Stimulated activated CD4-positive, alpha-beta T cell treated with anti-CD3 and anti-CD28 coated beads, Interleukin-2, amount 100 ng/mL, for 24 hours (primary cell): ENCODE measurements at regions not wholly inside any gene's neighbourhood (a gene's known extent, or its start where the extent isn't known, plus 50 kb on each side); places are given as distances from the start of the nearest gene placed in this dataset.
A peak's percentile ranks its signal among the peaks of the same experiment; 100 is the strongest.
"Not testable (repeated sequence)": the region's sequence is repeated elsewhere in the genome, so short reads cannot be mapped to it uniquely, and the experiment has no call there.

Experiments
- DNase-seq, 2 donors: peaks; one replicate each; pipeline ENCODE4 v3.0.0-alpha.2; 2020

DNA sequence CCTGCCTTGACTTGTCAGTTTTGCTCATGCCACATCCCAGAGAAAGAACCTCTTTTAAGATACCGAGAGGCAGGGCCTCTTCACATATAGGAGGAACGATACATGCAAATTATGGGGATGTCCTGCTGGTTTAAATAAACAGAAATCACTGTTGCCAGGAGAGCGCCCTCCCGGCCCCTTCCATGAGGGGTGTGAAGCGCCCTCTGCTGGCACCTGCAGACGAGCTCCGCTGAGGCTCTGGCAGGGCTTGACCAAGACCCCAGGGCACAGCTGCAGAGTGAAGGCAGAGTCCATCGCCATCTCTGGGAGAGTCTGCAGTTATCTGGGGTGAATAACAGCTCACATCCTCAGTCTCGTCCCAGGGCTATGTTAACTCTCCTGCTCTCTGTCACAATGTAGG lies 468.8 kb downstream of the RPIA start:
- DNase-seq = not testable (repeated sequence)

DNA sequence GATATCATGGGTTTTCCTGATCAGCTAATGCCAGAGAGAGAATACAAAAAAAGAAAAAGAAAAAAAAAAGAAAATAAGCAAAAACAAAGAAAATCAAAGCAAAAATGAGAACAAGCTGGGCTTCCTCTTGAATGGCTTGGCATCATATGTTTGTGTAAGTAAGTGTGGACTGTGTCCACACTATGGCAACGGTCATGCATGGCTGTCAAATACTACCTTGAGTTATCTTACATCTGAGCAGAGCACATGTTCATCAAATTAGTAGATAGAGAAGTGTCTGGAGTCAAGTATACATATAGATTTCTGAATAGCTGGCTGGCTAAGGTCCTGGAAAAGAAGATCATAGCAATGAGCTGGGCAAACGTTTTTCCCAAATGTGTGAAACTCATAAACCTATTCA lies 470.2 kb downstream of the RPIA start:
- DNase-seq = not testable (repeated sequence)

GRCh38 chr2:89170506-89171173 lies 479.2 kb downstream of the RPIA start:
- DNase-seq = not testable (repeated sequence)

- not testable (repeated sequence) for DNase-seq
Measured at GRCh38 chr2:89171174-89171519, 479.7 kb downstream of the RPIA start.

GRCh38 chr2:89177004-89177403 lies 485.5 kb downstream of the RPIA start:
- DNase-seq = not testable (repeated sequence)

- not testable (repeated sequence) for DNase-seq
Measured at GRCh38 chr2:89182221-89182620, 490.7 kb downstream of the RPIA start.

- DNase-seq = not testable (repeated sequence)
Measured at GRCh38 chr2:89184746-89185145, 493.3 kb downstream of the RPIA start.

DNA sequence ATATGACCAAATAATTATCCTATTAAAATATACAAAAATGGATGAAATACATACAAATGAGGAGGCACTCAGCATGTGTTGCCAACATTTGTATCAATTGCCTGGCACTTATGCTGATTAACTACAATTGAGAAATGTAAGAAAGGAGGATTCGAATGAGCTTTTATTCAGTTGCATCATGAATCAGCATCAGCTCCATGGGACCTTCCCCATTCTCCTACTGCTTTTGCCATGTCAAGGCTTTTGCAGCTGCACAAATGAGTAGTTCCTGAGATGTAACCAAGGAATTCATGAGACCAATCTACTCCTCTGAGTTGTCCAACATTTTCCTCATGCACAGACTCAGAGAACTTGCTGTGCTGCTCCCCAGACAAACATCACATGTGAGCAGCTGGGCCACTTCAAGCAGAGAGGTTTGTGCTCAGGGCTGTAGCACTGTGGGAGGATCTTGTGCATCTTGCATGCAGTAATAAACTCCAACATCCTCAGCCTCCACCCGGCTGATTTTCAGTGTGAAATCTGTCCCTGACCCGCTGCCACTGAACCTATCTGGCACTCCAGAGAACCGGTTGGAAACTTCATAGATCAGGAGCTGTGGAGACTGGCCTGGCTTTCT lies 504.3 kb downstream of the RPIA start:
- not testable (repeated sequence) for DNase-seq

DNA sequence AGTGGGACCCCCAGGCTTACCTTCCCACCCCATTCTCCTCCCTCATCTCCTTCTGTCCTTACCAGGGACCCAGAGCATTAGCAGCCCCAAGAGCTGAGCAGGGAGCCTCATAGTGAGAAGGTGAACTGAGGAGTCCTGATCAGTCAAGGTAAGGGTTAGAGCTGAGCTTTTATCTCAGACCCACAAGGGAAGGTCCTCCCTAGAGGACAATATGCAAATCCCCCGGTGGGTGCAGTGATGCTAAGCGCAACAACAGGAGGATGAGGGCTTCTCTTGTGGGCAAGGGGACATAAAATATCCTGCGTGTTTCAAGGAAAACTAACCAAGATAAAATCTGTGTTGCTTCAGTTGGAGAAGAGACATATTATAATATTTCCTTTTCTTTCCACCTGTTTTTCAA lies 505.2 kb downstream of the RPIA start:
- not testable (repeated sequence) for DNase-seq

DNA sequence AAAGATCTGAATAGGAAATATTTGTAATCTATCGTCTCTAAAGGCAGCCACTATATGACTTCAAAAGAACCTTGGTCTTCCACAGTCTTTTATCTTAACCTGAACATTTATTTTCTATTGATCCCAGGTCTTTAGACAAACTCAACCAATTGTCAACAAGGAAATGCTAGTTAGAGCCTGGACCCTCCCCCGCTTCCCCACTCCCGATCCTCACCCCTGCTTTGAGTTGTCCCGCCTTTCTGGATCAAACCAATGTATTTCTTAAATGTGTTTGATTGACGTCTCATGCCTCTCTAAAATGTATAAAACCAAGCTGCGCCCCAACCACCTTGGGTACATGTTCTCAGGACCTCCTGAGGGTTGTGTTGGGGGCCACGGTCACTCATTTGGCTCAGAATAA lies 506.6 kb downstream of the RPIA start:
- DNase-seq = not testable (repeated sequence)

GRCh38 chr2:89199453-89200246 lies 508.2 kb downstream of the RPIA start:
- not testable (repeated sequence) for DNase-seq

GRCh38 chr2:89200247-89200527 lies 508.7 kb downstream of the RPIA start:
- not testable (repeated sequence) for DNase-seq

DNA sequence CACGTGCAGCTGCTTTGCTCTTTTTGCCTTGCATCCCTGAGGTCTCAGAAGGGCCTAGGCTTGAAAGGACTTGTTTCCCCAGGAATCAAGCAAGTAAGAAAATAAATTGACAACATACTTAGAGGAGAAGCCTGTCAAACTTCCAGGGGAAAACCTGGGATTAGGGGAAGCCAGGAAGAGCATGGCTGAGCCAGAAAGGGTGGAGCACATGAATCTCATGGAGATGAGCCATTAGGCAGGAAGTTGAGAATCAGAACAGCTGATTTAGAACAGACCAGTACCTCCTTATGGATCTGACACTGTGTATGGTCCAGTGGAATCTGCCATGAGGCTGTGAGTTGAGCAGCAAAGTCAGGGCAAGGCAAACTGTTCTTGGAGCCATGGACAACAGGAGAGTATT lies 511.0 kb downstream of the RPIA start:
- not testable (repeated sequence) for DNase-seq

DNA sequence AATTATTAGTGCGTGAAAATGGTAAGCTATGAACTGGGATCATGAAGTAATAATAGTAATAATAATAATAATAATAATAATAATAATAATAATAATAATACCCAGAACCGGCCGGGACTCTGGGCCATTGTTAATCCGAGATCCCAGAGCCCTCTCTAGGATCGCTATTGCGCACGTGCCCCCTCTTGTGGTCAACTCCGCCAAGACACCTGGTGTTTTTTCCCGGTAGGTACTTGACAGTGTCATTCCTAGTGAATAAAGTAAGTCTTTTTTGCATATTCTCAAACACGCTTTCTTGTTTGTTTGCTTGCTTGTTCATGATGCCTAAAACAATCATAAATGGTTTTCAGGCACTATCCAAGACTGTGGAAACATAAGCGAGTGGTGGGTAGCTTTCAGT lies 513.7 kb downstream of the RPIA start:
- peak; percentile 20 to 65 for DNase-seq

- not testable (repeated sequence) for DNase-seq
Measured at GRCh38 chr2:89208144-89208932, 516.9 kb downstream of the RPIA start.

GRCh38 chr2:89213151-89213550 lies 521.7 kb downstream of the RPIA start:
- not testable (repeated sequence) for DNase-seq

DNA sequence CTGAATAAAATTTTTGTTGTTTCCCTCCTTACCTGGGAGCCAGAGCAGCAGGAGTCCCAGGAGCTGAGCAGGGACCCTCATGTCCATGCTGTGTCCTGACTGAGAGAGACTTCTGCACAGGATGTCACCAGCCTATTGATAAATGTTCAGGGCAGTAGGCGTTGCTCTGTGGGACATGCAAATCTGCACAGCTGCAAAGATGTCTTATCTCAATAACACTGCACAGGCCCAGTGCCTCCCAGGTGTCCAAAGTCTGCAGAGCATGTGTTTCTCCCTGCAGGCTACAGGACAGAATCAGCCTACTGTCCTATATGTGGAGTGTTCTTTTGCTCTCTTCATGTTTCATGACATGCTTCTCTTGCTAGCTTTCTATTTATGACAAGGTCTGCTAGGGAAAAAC lies 522.3 kb downstream of the RPIA start:
- DNase-seq = not testable (repeated sequence)

DNA sequence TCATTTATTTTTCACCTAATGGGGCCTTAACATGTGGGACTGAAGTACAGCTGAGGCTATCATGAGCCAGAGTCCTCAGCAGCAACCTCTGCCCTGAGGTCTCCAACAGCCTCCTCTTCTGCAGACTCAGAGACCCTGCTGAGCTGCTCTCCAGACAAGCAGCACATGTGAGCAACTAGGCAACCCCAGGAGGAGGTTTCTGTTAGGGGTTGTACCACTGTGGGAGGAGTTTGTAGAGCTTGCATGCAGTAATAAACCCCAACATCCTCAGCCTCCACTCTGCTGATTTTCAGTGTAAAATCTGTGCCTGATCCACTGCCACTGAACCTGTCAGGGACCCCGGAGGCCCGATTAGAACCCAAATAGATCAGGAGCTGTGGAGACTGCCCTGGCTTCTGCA lies 530.0 kb downstream of the RPIA start:
- not testable (repeated sequence) for DNase-seq

GRCh38 chr2:89222063-89222732 lies 530.7 kb downstream of the RPIA start:
- not testable (repeated sequence) for DNase-seq

DNA sequence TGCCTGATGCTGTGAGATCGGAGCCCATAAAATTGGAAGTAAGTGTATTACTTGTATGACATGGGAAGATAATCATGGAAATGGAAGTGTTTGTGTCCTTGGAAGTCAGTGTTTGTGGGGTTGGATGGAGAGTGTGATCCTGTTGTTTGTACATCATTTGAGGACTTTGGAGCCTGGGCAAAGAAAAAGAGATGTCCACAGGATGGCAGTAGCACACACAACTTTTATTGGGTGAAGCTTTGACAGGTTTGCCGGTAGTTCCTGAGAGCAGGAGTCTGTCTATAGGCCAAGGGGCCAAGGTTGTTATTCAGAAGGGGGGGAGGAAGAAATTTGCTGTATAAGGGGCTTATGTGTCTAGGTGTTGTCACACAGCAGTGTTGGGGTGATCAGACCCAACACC lies 533.3 kb downstream of the RPIA start:
- DNase-seq = not testable (repeated sequence)

- DNase-seq = not testable (repeated sequence)
Measured at GRCh38 chr2:89229979-89230378, 538.5 kb downstream of the RPIA start.

DNA sequence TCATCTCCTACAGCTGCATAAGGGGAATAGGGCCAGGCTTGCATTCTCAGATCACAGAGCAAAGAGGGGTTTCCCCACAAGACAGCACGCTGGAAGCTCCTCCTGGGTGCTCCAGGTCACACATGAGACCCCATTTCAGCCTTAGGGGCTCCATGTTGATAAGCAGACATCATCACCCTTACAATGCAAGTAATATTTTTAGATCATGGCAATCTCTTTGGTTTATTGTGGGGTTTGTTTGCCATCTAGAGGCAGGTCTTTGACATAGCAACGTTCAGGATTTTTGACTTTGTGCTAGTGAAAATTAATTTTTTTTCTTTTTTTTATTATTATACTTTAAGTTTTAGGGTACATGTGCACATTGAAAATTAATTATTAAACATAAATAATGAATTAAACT lies 539.8 kb downstream of the RPIA start:
- DNase-seq = not testable (repeated sequence)

DNA sequence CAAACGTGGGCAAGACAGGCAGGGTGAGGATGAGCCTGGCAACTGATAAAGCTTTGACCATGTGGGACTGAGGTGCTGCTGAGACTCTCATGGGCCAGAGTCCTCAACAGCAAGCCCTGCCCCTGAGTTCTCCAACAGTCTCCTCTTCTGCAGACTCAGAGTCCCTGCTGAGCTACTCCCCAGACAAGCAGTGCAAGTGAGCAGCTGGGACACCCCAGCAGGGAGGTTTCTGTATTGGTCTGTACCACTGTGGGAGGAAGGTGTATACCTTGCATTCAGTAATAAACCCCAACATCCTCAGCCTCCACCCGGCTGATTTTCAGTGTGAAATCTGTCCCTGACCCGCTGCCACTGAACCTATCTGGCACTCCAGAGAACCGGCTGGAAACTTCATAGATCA lies 542.5 kb downstream of the RPIA start:
- not testable (repeated sequence) for DNase-seq
